ENCODE measurements at regions not wholly inside any gene's neighbourhood (a gene's known extent, or its start where the extent isn't known, plus 50 kb on each side); places are given as distances from the start of the nearest gene placed in this dataset.

- TF ChIP-seq CTCF (IDR thresholded peaks at IDR 0.05) (no peak), POLR2A (IDR thresholded peaks at IDR 0.05) (no peak)
These were observed 91.2 kb upstream of the JUN start for GRCh38 chr1:58874757-58875755.
